SU-DHL-6 (cell line): ENCODE measurements at regions not wholly inside any gene's neighbourhood (a gene's known extent, or its start where the extent isn't known, plus 50 kb on each side); places are given as distances from the start of the nearest gene placed in this dataset.

ENCODE experiments used
- EZH2phosphoT487 ChIP-seq: fragments of 200-600 bp; sonication (generic), shearing (Covaris generic); conservative IDR thresholded peaks from 2 replicates; pipeline ENCODE4 v1.6.1; 2018; ENCODE audit warnings: mild to moderate bottlenecking, antibody characterized with exemption, low read length, moderate library complexity, mixed read lengths
- TF ChIP-seq, protein P1 (sequence below): fragments of 200-600 bp; sonication (generic); IDR thresholded peaks from one replicate; pipeline ENCODE4 v1.5.1; 2017; ENCODE audit warnings: antibody characterized with exemption, mild to moderate bottlenecking, low read length, moderate library complexity; ENCODE audit not compliant: insufficient read depth, poor library complexity, severe bottlenecking

DNA sequence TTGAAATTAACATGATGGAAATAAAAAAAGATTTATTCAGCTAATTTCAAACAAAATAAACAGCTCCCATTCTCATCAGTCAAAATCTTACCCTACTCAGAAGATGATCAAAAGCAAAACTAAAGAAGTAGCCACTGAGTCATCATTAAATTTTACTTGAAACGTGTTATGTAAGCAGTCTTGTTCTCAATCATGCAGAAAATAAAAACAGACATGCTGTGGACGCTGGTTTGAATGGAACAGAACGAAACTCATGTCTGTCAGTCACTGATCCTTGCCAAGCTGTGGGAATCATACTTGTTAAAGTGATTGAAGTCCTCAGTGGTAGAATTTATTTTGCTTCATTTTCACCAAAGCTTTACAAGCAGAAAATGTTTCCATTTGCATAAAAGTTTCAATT lies 77.2 kb upstream of the TLR3 start:
- TF ChIP-seq, protein P1, sequence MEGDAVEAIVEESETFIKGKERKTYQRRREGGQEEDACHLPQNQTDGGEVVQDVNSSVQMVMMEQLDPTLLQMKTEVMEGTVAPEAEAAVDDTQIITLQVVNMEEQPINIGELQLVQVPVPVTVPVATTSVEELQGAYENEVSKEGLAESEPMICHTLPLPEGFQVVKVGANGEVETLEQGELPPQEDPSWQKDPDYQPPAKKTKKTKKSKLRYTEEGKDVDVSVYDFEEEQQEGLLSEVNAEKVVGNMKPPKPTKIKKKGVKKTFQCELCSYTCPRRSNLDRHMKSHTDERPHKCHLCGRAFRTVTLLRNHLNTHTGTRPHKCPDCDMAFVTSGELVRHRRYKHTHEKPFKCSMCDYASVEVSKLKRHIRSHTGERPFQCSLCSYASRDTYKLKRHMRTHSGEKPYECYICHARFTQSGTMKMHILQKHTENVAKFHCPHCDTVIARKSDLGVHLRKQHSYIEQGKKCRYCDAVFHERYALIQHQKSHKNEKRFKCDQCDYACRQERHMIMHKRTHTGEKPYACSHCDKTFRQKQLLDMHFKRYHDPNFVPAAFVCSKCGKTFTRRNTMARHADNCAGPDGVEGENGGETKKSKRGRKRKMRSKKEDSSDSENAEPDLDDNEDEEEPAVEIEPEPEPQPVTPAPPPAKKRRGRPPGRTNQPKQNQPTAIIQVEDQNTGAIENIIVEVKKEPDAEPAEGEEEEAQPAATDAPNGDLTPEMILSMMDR = no peak
- TF ChIP-seq EZH2phosphoT487 = no peak
